AG04449 (cell line): ENCODE measurements at regions not wholly inside any gene's neighbourhood (a gene's known extent, or its start where the extent isn't known, plus 50 kb on each side); places are given as distances from the start of the nearest gene placed in this dataset.
A peak's percentile ranks its signal among the peaks of the same experiment; 100 is the strongest.

Source experiments
- CTCF ChIA-PET: fragments of 350-600 bp; formaldehyde crosslinking; extraction: SDS; loops from one replicate; lab custom pipeline; 2021; ENCODE audit warnings: antibody characterized with exemption; lab: Yijun Ruan, JAX
- POLR2A ChIA-PET: fragments of 400-600, 350-600 bp; formaldehyde crosslinking; extraction: SDS; loops from one replicate; lab custom pipeline; 2020; ENCODE audit warnings: antibody characterized with exemption, inconsistent platforms; lab: Yijun Ruan, JAX
- DNase-seq: peaks from one replicate; pipeline ENCODE4 v3.0.0-alpha.2; 2010; ENCODE audit warnings: low read depth, low spot score
- H3K4me3 ChIP-seq: 2 replicates; pipeline ENCODE4 v1.5.1; 2011; ENCODE audit warnings: low read depth, mild to moderate bottlenecking, control low read depth, low read length
- TF ChIP-seq, protein P1 (sequence below): IDR thresholded peaks from one replicate; pipeline ENCODE4 v1.5.1; 2011; ENCODE audit warnings: mild to moderate bottlenecking, moderate library complexity, low read length, control low read depth, inconsistent platforms; ENCODE audit not compliant: insufficient read depth; ENCODE audit errors: missing control alignments

DNA sequence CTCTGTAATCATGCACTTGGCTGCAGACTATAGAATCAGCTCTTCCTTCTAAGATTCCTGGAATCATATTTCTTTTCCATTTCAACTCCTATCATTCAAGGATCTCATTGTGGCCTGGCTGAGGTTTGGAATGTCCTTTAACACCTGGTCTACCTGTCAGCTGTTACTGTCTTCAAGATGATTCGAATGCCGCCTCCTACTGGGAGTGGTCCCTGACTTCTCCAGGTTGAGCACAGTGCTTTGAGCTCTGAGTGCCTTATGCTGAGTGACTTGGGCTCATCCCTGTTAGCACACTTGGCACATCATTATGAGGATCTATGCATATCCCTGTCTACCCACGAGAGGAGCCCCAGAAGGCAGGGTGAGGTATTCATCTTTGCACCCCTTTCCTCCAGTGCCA lies 87.6 kb downstream of the MARCHF4 start:
- TF ChIP-seq, protein P1, sequence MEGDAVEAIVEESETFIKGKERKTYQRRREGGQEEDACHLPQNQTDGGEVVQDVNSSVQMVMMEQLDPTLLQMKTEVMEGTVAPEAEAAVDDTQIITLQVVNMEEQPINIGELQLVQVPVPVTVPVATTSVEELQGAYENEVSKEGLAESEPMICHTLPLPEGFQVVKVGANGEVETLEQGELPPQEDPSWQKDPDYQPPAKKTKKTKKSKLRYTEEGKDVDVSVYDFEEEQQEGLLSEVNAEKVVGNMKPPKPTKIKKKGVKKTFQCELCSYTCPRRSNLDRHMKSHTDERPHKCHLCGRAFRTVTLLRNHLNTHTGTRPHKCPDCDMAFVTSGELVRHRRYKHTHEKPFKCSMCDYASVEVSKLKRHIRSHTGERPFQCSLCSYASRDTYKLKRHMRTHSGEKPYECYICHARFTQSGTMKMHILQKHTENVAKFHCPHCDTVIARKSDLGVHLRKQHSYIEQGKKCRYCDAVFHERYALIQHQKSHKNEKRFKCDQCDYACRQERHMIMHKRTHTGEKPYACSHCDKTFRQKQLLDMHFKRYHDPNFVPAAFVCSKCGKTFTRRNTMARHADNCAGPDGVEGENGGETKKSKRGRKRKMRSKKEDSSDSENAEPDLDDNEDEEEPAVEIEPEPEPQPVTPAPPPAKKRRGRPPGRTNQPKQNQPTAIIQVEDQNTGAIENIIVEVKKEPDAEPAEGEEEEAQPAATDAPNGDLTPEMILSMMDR = no peak
- POLR2A ChIA-PET = no interaction called here
- no peak overlapping the region for H3K4me3 ChIP-seq
- no peak for DNase-seq
- CTCF ChIA-PET = no interaction called here

DNA sequence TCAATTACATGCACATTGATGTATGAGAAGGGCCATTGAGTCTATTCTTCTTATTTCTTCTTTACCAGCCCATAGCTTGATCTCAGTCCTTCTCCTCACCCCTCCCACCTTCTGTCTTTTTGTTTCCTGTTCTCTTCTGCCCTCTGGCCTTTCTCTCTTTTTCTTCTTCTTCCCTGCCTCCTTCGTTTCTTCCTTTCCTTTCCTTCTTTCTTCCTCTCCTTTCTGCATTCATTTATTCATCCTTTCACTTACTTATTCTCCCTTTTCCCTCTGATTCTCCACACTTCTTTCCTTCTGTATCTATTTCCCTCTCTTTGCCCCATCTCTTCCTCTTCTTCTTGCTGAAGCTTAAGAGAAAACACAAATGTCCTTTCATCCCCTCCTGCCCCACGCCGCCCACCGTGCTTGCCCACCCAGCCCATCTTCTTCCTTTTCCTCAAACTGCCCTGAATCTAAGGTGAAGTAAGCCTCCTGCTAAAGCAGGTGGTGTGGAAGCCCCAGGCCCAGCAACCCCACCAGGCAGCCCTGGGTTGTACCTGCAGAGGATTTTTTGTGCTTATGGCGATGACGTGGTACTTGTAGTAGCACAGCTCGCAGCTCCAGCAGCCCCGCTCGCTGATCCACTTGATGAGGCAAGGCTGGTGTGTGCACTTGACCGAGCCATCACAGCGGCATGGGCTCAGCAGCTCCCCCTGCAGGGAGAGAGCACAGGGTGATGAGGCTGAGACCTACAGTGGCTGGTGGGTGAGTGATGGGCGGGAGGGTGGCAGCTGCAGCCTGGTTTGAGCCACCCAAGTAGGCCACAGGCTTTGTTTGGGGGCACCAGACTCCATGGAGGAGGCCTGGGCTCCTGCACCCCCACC lies 89.0 kb downstream of the MARCHF4 start:
- no peak for DNase-seq
- TF ChIP-seq, protein P1 = peak; percentile 25
- ChIA-PET POLR2A (no interaction called here), CTCF (interaction anchor here (0.6 to 1.4 kb wide), 2 partner anchors 10 to 84 kb away, joined by 3 read pairs; no protein-coding TSS in a partner anchor)
- H3K4me3 ChIP-seq = no peak overlapping the region

DNA sequence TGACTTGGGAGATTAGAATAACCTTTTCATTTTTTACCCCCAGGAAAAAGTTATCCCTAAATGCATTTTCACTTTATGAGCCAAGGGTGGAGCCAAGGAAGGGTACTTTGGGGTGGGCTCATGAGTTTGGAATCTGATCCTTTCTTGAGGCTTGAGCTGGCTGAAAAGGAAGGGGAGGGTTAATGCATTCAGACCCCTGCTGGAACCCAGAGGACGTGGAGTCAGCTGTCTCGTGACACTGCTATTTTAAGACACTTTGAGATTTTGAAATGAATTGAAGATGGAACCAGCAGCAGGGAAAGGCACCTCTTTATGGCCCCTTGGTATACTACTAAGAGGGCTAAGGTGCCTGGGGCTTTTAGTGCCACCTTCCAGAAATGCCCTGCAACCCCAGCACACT lies 90.4 kb downstream of the MARCHF4 start:
- TF ChIP-seq, protein P1 = no peak
- H3K4me3 ChIP-seq = no peak overlapping the region
- no peak for DNase-seq
- ChIA-PET POLR2A (no interaction called here), CTCF (interaction anchor here (1.0 to 1.1 kb wide), 2 partner anchors 9 to 122 kb away, joined by 3 read pairs; no protein-coding TSS in a partner anchor)

DNA sequence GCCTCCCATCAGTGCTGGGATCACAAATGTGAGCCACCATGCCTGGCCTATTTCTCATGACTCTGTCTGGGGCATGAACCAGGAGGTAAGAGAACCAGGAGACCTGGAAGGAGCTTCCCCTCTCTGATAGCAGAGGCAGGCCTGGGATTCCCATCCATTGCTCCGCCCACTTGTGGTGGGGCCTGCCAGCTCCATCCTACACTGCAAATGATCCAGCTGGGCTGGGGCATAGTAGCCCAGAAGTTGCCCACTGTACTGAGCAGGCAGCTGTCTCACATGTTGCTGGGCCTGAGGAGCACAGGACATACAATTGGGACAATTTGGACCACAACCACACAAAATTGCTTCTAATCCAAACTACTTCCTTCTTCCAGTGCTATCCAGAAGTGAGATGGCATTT lies 91.0 kb downstream of the MARCHF4 start:
- no peak overlapping the region for H3K4me3 ChIP-seq
- TF ChIP-seq, protein P1 = no peak
- no peak for DNase-seq
- CTCF ChIA-PET = interaction anchor here (1.1 kb wide), 1 partner anchor 9 kb away, joined by 3 read pairs; no protein-coding TSS in a partner anchor
- POLR2A ChIA-PET = no interaction called here

DNA sequence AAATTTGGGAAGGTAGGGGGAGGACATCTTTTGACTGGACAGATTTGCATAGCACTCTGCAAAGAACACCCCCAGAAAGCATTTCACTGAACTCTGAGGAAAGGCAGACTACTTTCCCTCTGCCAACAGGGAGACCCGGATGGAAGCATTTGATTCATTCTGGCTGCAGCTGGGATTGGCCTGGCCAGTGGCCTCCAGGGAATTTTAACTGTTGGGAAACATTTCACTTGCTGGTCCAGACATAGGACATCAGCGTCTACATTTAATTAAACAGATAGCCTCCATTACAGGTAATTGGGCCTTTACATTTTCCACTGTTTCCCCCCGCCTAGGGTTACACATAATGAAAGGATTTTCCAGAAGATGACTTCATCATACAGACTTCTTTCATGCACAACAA lies 92.8 kb downstream of the MARCHF4 start:
- H3K4me3 ChIP-seq = no peak overlapping the region
- no peak for DNase-seq
- TF ChIP-seq, protein P1 = no peak
- ChIA-PET POLR2A (interaction anchor here (0.6 kb wide), 1 partner anchor 13 kb away, joined by 3 read pairs; no protein-coding TSS in a partner anchor), CTCF (interaction anchor here (1.4 kb wide), 1 partner anchor 18 kb away, joined by 3 read pairs; no protein-coding TSS in a partner anchor)

DNA sequence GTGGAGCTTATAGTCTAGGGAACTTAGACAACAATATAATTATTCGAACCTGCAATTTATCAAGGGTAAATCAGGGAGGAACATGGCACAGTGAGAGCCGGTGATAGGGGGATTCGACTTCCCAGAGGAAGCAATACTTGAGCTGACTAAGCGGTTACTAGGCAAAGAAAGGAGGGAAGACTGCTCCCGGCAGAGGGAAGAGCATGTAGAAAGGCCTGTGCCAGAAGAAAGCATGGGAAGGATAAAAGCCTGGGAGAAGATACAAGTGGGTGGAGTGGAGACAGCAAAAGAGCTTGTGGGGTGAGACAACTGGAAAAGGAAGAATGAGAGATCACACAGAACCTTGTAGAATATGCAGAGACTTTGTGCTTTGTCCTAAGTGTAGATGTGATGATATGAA lies 93.3 kb downstream of the MARCHF4 start:
- POLR2A ChIA-PET = no interaction called here
- no peak for DNase-seq
- TF ChIP-seq, protein P1 = no peak
- CTCF ChIA-PET = interaction anchor here (1.4 kb wide), 1 partner anchor 18 kb away, joined by 3 read pairs; no protein-coding TSS in a partner anchor
- no peak overlapping the region for H3K4me3 ChIP-seq
